GM04503 (cell line): ENCODE measurements at regions not wholly inside any gene's neighbourhood (a gene's known extent, or its start where the extent isn't known, plus 50 kb on each side); places are given as distances from the start of the nearest gene placed in this dataset.

Source experiments
- DNase-seq: peaks from one replicate; pipeline ENCODE4 v3.0.0-alpha.2; 2012; ENCODE audit warnings: low read depth

DNA sequence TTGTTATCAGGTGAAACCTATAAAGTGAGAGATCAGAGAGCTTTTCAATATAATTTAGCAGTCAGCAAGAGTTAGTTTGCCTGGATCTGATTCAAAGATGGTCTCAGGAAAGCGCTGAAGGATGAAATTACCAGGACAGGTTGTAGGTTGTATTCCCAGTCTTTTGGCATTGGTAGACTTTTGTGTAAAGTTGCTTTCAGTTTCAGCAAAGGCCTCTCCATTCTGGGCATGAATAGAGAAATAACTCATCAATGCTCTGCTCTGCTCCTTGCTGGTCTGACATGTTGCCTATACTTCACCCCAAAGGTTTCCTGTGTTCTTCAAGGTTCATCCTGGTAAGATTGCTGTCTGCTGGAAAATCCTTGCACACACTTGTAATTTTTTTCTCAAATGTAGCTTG, 714.8 kb downstream of the EPM2A start:
- no peak for DNase-seq

DNA sequence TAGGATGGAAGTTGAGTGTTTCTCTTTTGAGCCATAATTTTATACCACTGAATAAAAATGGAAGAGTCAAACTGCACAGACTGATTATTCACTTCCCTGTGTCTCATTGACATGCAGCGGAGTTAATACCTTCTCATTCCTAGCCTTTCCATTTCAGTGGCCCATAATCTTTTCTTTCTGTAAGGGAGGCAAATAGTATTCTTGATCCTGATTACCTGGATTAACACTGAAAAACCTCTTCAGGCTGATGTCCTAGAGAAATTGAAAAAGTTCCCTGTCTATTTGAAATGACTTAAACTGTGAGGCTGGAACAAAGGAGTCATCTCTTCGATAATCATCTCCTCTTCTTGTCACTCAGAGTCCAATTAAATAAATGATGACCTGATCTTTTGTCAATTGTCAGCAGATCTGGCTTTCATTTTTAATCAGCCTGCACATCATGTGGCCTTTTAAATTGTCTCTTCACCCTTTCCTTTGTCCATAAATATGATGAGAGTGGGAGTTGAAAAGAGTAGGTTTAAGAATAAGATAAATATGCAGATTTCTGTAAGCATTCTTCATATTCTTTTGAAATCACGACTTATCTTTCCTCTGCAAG, 713.0 kb downstream of the EPM2A start:
- no peak for DNase-seq

DNA sequence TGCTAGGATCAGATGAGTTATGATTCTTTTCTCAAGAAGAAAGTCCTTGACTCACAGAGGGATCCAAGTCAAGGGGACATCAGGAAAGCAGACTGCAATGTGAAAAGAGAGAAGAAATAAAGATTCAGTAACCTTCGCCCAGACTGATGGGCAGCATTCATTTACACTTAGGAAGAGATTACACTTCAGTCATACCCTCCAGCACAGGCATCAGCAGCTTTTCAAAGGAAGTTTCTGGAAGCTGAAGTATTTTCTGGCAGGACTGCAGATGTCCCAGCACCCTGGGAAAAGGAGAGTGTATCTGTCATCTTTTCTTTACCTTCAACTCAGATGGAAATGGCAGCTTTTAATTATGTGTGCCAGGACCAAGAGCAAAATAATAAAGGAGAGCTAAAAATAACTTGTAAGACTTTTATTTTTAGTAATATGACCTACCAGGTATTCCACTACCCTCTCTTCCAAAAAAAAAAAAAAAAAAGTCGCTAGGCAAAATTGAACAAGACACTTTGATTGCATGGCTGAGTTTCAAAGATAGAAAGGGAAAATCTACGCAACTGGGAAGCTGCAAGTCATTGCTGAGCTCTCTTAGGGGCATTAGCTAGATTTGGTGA, 712.1 kb downstream of the EPM2A start:
- DNase-seq, result no peak

DNA sequence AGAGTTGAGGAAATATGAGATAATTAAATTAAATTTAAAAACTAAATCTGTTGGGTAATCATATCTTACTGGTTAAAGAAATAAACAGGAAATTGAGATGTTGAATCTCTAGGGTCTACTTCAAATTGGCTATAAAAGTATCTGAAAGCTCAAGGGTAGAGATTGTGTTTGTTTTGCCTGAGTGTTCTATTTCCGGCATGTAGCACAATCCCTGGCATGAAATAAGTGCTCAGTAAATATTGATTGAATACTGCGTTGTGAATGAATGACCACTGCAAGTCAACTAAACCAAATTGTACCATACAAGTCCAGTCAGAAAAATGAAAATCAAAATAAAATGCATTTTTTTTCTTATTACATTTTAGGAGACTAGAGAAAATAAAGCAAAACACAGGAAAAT, 709.8 kb downstream of the EPM2A start:
- no peak for DNase-seq

DNA sequence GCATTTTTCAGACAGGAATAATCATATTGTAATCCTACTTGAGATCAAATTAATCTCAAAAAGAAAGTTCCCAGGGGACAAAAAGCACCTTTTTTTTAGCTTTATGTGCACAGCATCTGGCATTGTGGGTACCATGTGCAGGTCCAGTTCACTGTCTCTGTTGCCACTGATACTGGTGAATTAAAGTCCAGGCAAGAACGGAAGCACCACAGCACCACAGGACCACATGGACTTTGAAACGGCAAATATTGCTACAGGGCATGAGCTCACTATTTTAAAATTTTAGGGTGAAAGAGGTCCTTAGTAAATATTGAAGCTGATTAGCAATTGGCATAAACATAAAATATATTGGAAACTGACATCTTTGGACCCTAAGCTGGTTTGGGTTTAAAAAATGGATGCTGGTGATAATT, 709.0 kb downstream of the EPM2A start:
- DNase-seq, result no peak

DNA sequence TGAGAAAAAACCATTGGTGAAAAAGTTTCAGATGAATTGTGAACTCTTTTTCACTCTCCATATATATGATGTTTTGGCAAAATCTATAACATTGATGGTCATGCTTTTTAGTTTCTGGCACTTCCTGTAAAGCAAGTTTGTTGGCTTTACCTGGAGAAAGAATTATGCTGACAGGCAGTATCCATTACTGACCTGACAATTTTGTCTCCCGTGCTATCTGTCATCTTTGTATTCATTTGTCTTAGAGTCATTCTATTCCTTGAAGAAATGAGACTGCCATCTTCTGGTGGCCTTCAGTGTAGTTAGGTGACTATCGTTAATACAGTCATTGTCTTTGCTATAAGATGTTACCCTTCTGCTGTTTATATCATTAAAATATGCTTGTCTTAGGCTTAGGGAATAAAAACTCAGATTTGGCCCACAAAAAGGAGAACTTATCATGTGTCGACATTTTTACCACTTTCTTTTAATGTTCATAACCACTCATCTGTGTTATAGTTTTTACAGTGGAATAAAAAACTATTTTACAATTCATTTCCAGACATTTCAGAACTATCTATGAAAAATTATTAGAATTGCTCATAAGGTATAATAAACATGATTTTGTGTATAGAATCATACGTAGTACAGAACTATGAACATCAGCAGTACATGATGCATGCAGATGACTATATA, 707.0 kb downstream of the EPM2A start:
- no peak for DNase-seq

DNA sequence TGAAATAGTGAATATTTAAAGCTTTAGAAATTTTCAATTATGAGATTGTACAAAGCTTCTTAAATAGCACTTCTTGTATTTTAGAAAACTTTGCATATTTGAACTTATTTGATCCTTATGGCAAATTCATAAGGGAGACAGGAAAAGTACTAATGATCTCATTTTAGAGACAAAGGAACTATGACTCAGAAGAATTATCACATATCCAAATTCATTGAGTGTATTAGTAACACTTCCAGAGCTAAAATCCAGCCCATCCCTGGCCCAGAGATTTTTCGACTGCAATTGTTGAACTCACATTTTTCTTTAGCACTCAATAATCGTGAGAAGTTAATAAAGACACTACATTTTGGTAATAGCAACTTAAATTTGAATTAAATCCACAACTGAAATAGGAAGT, 704.3 kb downstream of the EPM2A start:
- DNase-seq, result no peak

DNA sequence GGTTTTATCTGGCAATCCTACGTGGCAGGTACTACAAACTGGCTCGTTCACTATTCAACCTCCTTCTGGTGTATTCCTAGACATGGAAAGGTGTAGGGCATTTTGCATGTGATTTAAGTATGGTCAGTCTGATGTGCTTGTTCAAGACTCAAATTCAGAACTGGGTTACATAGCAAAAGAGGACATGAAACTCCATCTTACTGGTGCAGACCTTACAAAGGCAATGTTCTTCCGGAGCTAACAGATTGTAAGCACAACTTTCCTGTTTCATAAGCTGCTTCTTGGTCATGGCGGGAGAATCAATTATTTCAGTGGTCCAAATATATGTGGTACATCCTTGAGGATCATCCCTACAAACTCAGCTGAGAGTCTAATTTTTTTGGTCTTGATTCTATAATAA, 703.4 kb downstream of the EPM2A start:
- DNase-seq, result no peak

DNA sequence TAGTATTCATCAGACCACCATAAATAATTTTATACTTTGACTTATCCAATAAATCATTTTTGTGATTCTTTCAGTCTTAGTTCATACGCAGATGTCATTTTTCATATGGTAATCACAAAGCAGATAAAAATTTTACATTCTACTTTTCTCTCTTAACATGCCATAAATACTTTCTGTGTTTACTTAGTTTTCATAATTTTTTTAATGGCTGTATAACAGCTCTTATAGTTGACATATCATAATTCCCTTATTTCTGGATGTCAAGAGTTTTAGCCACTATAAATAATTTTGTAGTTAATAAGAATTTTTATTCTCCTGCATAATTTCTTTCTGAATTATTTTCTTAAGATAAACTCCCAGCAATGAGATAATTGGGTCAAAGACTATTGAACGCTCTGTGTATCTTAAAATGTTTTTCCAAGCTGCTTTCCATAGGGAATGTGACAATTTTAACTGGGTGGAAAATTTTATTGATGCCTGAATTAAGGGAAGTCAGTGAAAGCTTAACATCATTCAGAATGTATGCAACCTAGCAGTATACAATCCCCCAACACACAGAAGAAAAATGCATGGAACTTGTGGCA, 702.7 kb downstream of the EPM2A start:
- DNase-seq, result no peak

DNA sequence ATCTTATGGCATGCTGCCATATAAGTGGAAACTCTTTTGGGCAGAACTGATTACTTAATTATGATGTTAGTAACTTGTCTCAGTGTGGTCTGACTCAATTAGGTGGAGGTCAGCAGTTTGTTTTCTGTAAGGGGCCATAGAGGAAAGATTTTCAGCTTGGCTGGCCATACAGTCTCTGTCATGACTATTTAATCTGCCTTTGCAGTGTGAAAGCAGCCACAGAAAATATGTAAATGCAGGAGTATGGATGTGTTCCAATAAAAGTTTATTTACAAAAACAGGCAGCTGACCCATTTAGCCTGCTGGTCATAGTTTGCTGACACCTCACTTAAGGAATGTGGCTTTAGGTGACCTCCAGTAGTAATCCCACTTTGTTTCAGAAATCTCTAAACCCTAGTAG, 700.7 kb downstream of the EPM2A start:
- DNase-seq, result no peak

DNA sequence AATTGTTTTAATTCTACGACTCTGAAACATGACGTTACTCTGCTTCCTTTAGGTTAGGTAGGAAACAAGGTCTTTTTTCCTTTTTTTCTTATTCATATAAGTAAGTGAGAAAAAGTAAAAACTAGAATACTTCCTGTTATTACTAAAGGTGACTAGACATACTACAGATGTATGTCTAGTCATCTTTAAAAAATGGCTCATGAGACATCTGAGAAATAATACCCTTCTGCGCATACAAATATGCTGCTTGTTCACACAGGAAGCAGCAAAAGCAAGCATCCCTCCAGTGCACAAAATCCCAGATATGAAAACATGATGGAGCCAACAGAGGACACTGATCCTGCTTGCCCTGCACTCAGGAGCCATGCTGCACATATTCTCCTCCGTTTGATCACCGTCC, 699.1 kb downstream of the EPM2A start:
- no peak for DNase-seq

DNA sequence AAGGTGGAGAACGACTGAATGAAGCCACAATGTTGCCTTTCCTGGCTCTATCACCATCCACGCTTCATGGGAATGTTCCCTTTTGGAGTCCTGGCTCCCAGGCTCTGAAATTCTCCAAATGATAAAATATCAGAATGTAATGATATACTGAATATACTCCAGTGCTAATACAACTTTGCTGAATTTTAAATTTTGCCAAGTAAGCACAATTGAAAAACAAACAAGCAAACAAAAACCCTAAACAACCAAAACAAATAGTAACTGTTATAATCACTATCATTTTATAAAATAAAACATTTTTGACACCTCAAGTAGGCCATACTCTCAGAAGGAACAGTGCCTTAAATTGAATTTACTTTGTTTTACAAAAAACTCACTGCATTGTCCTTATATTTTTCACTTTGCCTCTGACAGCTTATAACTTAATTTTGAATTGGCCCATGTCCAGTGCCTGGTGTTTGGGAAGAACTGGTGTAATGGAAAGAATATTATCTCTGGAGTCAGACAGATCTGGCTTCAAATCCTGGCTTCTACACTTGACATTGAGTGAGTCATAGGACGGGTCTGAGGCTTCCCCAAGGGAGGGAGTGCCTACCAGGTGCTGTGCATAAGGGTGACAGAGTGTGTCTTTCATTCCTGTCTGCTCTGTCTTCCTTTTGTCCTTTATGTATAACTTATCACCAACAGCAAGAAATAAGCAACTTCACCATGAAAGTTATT, 698.3 kb downstream of the EPM2A start:
- no peak for DNase-seq

DNA sequence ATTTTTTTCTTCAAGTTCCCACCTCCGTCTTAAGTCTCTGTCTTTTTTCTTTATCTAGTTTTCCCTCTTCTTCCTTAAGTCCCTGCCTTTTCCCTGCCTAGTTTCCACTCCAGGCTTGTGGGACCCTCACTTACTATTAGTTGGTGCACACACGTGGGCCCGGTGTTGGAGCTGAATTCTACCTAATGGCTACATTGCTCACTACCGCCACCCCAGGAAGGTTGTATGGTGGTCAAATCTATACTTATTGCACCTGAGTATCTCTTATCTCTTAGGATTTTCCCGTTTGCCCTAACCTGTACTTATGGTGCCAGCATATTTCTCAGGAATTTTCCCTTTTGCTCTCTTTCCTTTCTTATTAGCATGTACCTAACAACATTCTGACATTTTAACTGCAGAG, 692.8 kb downstream of the EPM2A start:
- no peak for DNase-seq

DNA sequence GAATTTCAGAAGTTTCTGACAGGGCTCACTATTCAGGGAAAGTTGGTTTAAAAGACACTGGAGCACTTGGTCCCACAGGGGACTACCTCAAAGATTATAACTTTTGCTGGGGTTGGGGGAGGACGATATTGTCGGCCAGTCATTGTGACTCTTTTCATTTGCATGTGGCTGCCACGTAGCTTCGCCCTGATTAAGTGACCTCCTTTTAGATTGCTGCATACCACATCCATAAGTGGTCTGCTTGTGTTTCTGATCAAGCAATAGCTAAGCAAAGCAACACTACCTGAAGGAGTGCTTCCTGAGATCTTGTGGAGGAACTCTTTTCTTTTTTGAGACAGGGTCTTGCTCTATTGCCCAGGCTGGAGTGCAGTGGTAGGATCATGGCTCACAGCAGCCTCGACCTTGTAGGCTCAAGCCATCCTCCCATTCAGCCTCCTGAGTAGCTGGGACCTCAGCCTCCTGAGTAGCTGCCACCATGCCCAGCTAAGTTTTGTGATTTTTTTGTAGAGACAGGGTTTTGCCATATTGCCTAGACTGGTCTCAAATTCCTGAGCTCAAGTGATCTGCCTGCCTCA, 691.3 kb downstream of the EPM2A start:
- DNase-seq, result no peak

DNA sequence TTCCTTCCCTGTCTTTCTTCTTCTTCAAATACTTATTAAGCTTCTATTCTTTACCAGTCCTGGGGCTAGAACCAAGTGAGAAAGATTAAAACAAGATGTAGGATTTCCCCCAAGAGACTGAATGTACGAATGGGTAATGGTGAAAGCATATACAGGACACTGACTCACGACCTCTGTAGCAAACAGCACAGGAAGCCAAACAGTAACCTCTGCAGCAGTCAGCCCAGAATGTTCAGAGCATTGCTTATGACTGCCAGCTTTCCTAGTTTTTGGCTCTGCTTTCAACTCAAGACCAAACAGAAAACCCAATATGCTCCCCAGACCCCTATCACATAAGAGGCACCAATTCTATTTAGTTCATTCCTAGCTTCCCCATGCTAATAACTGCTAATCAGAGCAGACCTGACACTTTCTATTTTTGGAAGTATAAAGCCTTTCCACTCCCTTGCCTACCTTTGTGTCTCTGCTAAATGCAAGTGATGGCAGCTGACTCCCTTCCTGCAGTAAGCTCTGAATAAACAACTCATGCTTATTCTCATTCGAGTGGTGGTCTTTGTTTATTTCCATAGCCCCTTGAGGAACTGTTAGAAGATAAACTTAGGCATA, 690.6 kb downstream of the EPM2A start:
- DNase-seq, result peak; percentile 52

DNA sequence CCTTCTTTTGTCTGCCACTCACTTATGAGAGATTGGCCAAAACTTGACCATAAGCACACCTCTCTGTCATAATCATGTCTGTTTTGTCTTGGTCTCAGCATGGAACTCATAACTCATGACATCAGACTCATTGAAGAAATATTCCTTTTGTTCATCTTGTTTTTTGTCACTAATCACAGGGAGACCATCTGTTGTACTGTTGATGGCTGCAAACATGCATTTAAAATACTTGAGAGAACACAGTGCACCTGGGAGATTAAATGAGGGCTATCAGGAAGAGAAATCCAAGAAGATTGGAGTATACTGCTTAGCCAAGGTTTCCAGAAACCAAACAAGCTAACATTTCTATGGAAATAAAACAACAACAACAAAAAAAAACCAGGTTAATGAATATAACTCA, 689.7 kb downstream of the EPM2A start:
- DNase-seq, result no peak

DNA sequence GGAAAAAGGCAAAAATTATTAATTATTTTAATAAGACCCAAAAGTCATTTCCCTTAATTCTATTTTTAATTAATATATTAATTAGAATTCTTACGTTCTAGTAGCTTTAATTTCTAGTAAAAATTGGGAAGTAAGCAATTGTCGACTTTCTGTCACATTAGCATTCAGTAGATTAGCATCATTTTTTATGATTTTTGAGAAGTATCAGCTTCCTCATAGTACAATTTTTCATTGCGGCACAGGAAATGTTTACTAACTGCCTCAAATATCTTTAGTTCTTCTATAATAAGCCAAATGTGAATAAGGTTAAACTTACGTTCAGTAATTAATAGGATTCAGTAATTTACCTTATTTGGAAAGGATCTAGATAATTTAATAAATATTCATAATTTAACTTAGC, 687.4 kb downstream of the EPM2A start:
- no peak for DNase-seq

DNA sequence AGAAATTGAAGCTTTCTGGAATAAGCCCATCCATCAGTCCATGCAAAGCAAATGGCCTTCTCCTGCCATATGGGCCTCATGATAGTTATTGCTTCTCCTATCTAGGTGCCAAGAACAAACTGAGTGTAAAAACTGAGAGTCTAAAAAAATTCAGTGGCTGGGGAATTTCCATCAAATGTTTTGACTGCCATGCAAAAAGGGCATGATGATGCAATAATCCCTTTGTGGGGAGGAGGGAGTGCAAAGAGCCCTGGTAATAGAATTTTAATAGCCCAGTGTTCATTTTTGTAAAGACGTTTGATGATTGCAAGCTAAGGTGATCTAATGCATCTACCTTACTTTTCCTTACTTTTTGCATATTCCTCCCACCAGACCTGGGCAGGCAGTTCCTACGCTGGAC, 683.7 kb downstream of the EPM2A start:
- DNase-seq, result no peak

DNA sequence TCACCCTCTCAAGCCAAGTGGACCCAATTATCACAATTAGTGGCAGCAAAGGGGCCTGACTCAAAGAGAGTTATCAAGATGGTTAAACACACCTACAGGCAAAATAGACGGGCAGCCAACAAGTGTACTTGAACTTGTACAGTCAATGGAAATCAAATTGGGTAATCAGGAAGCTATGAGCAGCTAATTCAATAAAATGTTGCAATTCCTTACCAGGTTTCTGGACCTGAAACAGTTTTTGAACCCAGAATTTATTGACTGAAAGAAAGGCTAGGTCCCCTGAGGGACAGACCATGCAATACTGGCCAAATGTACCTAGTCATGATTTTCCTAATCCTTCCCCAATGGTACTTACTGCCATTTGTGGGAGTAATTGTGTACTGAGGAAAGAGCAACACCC, 679.8 kb downstream of the EPM2A start:
- no peak for DNase-seq

DNA sequence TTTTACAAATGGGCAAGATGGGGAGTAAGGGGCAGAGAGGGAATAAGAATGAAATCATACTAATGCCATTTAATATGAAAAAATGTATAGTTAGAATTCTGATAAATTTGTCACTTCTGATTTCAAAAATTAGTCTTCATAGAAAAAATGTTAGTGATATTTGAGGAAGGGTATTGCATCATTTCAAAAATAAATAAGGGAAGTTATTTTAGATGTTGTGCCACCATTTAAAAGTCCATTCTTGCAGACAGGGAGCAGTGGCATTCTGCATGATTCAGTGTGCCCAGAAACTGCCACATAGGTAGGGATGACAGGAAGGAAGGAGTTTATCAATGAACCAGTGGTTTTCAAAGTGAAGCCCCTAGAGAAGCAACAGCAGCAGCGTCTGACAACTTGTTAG, 674.6 kb downstream of the EPM2A start:
- DNase-seq, result no peak

DNA sequence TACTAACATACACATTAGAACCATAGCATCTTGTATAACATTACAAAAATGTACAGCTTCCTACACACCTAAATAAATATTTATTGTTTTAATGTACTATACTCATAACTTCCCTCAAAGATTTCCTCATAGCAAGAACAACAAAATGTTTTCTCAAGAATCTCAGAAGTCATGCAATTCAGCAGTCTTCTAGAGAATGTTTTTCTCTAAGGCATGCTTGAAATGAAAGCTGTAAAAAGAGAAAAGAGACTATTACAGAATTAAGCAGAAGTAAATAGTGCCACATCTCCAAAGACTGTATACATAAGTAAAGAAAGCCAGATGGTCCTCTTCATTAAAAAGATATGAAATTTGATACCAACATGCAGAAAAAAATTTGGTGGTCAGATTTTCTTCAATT, 672.2 kb downstream of the EPM2A start:
- no peak for DNase-seq

DNA sequence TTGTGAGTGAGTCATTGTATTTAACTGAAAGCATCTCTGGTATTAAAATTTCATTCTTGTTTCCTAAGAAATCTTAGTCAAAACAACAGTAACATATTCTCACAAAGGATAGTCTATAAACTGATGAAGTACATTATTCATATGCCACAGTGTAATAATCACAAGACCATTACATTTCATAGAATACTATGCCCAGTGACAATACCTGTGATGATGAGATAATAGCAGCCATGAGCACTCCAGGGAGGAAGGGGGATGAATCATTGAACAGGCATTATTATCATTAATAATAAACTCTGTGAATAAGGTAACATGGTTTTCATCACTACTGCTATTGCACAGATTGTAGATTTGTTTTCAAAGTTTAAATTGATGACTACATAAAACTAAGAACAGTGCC, 667.9 kb downstream of the EPM2A start:
- peak; percentile 54 for DNase-seq
